ENCODE measurements at regions not wholly inside any gene's neighbourhood (a gene's known extent, or its start where the extent isn't known, plus 50 kb on each side); places are given as distances from the start of the nearest gene placed in this dataset.

DNA sequence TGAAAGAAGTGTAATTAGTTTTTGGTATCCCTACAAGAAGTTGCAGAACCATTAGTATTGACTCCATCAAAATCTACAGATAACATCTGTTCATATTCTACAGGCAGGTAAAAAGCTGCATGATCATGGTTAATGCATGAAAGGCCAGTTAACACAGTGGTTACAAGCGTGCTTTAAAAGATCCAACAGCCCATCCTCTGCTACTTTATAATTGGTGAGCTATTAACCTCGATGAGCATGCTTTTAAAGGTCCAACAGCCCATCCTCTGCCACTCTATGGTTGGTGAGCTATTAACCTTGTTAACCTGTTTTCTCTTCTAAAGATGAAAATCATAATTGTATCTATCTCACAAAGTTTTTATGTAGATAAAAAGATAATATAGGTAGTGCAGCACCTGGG lies 289.3 kb downstream of the DUSP6 start:
- TF ChIP-seq, protein P1, sequence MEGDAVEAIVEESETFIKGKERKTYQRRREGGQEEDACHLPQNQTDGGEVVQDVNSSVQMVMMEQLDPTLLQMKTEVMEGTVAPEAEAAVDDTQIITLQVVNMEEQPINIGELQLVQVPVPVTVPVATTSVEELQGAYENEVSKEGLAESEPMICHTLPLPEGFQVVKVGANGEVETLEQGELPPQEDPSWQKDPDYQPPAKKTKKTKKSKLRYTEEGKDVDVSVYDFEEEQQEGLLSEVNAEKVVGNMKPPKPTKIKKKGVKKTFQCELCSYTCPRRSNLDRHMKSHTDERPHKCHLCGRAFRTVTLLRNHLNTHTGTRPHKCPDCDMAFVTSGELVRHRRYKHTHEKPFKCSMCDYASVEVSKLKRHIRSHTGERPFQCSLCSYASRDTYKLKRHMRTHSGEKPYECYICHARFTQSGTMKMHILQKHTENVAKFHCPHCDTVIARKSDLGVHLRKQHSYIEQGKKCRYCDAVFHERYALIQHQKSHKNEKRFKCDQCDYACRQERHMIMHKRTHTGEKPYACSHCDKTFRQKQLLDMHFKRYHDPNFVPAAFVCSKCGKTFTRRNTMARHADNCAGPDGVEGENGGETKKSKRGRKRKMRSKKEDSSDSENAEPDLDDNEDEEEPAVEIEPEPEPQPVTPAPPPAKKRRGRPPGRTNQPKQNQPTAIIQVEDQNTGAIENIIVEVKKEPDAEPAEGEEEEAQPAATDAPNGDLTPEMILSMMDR (IDR thresholded peaks at IDR 0.05), result no peak
- no peak for TF ChIP-seq POLR2A (IDR thresholded peaks at IDR 0.05)
